ENCODE measurements at regions not wholly inside any gene's neighbourhood (a gene's known extent, or its start where the extent isn't known, plus 50 kb on each side); places are given as distances from the start of the nearest gene placed in this dataset.

DNA sequence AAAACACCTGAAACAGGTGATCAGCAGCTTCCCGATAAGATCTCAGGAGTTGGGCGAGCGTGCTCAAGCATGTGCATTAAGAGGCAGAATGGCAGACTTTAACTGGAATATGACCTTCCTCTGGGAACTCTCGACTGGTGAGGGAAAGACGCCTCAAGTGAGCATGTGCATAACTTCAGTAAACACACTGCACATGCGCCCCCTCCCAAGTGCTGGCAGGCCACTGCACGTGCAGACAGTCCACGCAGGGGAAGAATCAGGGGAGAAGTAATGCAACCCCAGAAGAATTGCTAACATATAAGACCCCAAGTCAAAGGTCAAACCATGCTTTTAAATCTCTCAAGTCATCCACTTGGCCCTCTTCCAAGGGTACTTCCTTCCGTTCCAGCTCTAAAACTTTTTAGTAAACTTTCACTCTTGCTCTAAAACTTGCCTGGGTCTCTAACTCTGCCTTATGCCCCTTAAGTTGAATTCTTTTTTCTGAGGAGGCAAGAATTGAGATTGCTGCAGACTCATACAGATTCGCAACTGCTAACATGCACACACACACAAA is 541.0 kb downstream of the TNS3 start:
- no peak for TF ChIP-seq CTCF (IDR thresholded peaks at IDR 0.05)
- no peak for TF ChIP-seq IRF2 (CRISPR knock-in tag; IDR thresholded peaks at IDR 0.05; ENCODE audit: borderline replicate concordance, low read depth)
- no peak for TF ChIP-seq NR1H2 (CRISPR knock-in tag; IDR thresholded peaks at IDR 0.05)
